Tibial artery (tissue), 4 donors: ENCODE measurements at regions not wholly inside any gene's neighbourhood (a gene's known extent, or its start where the extent isn't known, plus 50 kb on each side); places are given as distances from the start of the nearest gene placed in this dataset.

Experiments used
- DNase-seq, 2 donors: peaks; one replicate each; pipeline ENCODE4 v3.0.0-alpha.2; 2019
- H3K27ac ChIP-seq, 2 donors: fragments of 200-600 bp; sonication (generic) in 1 of 2; 1 replicate in 1 of 2; 2 replicates in 1 of 2; pipeline ENCODE4 v1.5.1; 2018 to 2019; ENCODE audit warnings: mild to moderate bottlenecking in 1 of 2
- H3K27me3 ChIP-seq, 2 donors: fragments of 200-600 bp; sonication (generic) in 1 of 2; one replicate each; pipeline versions ENCODE4 v1.5.1 to v1.6.0; 2016 to 2019
- H3K36me3 ChIP-seq, 3 donors: fragments of 200-600 bp; sonication (generic) in 2 of 3; one replicate each; pipeline ENCODE4 v1.5.1; 2016 to 2019; ENCODE audit warnings: mild to moderate bottlenecking in 2 of 3
- H3K4me1 ChIP-seq, 4 donors: fragments of 200-600 bp; sonication (generic) in 2 of 4; 1 replicate in 3 of 4; 2 replicates in 1 of 4; pipeline ENCODE4 v1.5.1; 2016 to 2019
- H3K4me3 ChIP-seq, 2 donors: fragments of 200-600 bp; sonication (generic) in 1 of 2; 1 replicate in 1 of 2; 2 replicates in 1 of 2; pipeline ENCODE4 v1.5.1; 2018 to 2019; ENCODE audit warnings: mild to moderate bottlenecking in 2 of 2
- H3K9me3 ChIP-seq, 3 donors: fragments of 200-600 bp; sonication (generic) in 1 of 3; one replicate each; pipeline ENCODE4 v1.5.1; 2016 to 2019
- CTCF ChIP-seq, 2 experiments: fragments of 200-600 bp in 1 of 2; fragments of 450-650 bp in 1 of 2; IDR thresholded peaks; one replicate each; pipeline ENCODE4 v1.5.1; 2017 to 2019; ENCODE audit warnings: antibody characterized with exemption in 2 of 2, mild to moderate bottlenecking in 1 of 2, moderate library complexity in 1 of 2
- intact Hi-C: fragments of 100-400 bp; cut with DNase I; formaldehyde crosslinking; loops from one replicate; pipeline ENCODE4 v1.15.0; 2023; ENCODE audit warnings: low total_unique reads

DNA sequence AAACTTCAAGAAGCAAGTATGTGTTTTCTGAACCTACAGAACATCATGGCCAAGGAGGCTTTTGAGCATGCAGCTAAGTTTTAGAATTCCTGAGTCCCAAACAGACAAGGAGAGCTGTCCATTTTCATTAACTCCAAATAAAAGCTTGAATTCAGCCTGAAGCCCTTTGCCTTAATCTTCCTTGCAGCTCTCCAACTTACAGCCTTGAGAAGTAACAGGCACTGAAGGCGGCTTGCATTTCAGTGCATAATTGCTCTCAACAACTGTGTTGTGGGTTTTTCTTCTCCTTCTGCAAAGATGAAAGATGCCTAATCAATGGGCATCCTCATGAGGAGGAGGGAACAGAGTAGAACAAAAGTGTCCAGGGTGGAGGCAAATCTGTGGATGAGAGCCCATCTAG lies 286.0 kb downstream of the FAT3 start:
- no peak for TF ChIP-seq CTCF (IDR thresholded peaks at IDR 0.05)
- intact Hi-C loops, result no loop called here
- DNase-seq, result no peak
- Histone ChIP-seq H3K4me3 (no peak overlapping the region), H3K27ac (no peak overlapping the region), H3K4me1 (no peaks in the 10 kb centered on the region), H3K36me3 (no peaks in the 10 kb centered on the region), H3K27me3 (no peaks in the 10 kb centered on the region), H3K9me3 (no peaks in the 10 kb centered on the region)

GRCh38 chr11:92511522-92512203 lies 287.0 kb downstream of the FAT3 start:
- Histone ChIP-seq H3K27me3 (no peaks in the 10 kb centered on the region), H3K4me1 (no peaks in the 10 kb centered on the region), H3K4me3 (no peak overlapping the region), H3K9me3 (no peaks in the 10 kb centered on the region), H3K36me3 (no peaks in the 10 kb centered on the region), H3K27ac (no peak overlapping the region)
- DNase-seq, result no peak
- no peak for TF ChIP-seq CTCF (IDR thresholded peaks at IDR 0.05)
- intact Hi-C loops, result no loop called here

- Histone ChIP-seq H3K4me1 (no peaks in the 10 kb centered on the region), H3K4me3 (no peak overlapping the region), H3K9me3 (no peaks in the 10 kb centered on the region), H3K27ac (no peak overlapping the region), H3K27me3 (no peaks in the 10 kb centered on the region), H3K36me3 (no peaks in the 10 kb centered on the region)
- no peak for DNase-seq
- intact Hi-C loops, result no loop called here
- no peak for TF ChIP-seq CTCF (IDR thresholded peaks at IDR 0.05)
Measured at GRCh38 chr11:92512204-92512569, 287.6 kb downstream of the FAT3 start.

- Histone ChIP-seq H3K27me3 (no peaks in the 10 kb centered on the region), H3K36me3 (no peaks in the 10 kb centered on the region), H3K27ac (no peak overlapping the region), H3K4me3 (no peak overlapping the region), H3K4me1 (peaks cover 0 to 27% (median 2%) of the 10 kb centered on the region in 4 donors), H3K9me3 (no peaks in the 10 kb centered on the region)
- TF ChIP-seq CTCF (IDR thresholded peaks at IDR 0.05), result no peak
- DNase-seq, result no peak
- intact Hi-C loops, result no loop called here
Measured at GRCh38 chr11:92523611-92524010, 299.0 kb downstream of the FAT3 start.

DNA sequence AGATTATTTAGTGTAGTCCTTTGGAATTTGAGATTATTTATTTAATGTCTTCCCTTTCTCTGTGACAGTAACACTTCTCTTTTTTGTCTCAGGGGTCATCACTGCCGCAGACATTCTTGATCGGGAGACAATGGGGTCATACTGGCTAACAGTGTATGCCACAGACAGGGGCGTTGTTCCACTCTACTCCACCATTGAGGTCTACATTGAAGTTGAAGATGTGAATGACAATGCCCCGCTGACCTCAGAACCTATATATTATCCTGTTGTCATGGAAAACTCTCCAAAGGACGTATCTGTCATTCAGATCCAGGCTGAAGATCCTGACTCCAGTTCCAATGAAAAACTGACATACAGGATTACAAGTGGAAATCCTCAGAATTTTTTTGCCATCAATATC lies 299.9 kb downstream of the FAT3 start:
- Histone ChIP-seq H3K27me3 (no peaks in the 10 kb centered on the region), H3K27ac (no peak overlapping the region), H3K9me3 (no peaks in the 10 kb centered on the region), H3K36me3 (no peaks in the 10 kb centered on the region), H3K4me1 (peaks cover 0 to 34% (median 2%) of the 10 kb centered on the region in 4 donors), H3K4me3 (no peak overlapping the region)
- intact Hi-C loops, result no loop called here
- DNase-seq, result no peak
- TF ChIP-seq CTCF (IDR thresholded peaks at IDR 0.05), result no peak

- peak overlapping the region; percentile 23 to 36 for H3K4me3 ChIP-seq
- no peak for TF ChIP-seq CTCF (IDR thresholded peaks at IDR 0.05)
- intact Hi-C loops, result no loop called here
- H3K9me3 ChIP-seq, result no peaks in the 10 kb centered on the region
- no peak for DNase-seq
- peak overlapping the region; percentile 62 to 65 for H3K27ac ChIP-seq
- peaks cover 0 to 34% (median 2%) of the 10 kb centered on the region in 4 donors for H3K4me1 ChIP-seq
- no peaks in the 10 kb centered on the region for H3K36me3 ChIP-seq
- no peaks in the 10 kb centered on the region for H3K27me3 ChIP-seq
Measured at GRCh38 chr11:92527467-92527866, 302.8 kb downstream of the FAT3 start.
